ENCODE measurements at regions not wholly inside any gene's neighbourhood (a gene's known extent, or its start where the extent isn't known, plus 50 kb on each side); places are given as distances from the start of the nearest gene placed in this dataset.

DNA sequence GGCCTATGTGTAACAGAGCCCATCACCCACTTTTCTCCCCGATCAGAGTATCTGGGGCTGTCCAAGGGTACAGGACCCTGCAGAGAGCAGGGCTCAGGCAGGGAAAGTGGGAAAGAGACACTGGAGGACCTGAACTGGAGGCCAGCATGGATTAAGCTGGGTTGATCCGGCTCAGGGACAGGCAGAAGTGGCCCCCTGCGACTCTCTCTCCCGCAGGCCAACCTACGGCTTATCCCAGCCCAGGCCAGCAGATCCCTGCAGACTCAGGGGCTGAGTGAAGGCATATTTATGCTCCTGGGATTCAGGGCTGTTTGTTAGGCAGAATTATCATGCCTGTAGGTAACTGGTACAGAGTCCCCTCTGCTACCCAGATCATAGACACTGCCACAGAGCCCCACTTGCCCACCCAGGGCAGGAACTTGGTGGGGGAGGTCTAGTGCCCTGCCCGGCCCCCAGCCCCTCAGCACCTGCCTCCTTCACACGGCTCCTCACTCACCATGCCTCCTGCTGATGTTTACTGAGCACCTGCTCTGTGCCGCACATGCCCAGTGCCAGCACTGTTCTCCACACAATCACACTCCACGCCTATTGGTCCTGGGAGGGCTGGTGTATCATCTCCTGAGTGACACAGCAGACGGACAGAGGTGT, 87.3 kb downstream of the ADRA2C start:
- H3K4me1 ChIP-seq, result no peaks in the 10 kb centered on the region
- H3K4me3 ChIP-seq (replicated peaks in 1 of 3), result no peak overlapping the region
- no peak for TF ChIP-seq POLR2A (IDR thresholded peaks at IDR 0.05)
- TF ChIP-seq, protein P1, sequence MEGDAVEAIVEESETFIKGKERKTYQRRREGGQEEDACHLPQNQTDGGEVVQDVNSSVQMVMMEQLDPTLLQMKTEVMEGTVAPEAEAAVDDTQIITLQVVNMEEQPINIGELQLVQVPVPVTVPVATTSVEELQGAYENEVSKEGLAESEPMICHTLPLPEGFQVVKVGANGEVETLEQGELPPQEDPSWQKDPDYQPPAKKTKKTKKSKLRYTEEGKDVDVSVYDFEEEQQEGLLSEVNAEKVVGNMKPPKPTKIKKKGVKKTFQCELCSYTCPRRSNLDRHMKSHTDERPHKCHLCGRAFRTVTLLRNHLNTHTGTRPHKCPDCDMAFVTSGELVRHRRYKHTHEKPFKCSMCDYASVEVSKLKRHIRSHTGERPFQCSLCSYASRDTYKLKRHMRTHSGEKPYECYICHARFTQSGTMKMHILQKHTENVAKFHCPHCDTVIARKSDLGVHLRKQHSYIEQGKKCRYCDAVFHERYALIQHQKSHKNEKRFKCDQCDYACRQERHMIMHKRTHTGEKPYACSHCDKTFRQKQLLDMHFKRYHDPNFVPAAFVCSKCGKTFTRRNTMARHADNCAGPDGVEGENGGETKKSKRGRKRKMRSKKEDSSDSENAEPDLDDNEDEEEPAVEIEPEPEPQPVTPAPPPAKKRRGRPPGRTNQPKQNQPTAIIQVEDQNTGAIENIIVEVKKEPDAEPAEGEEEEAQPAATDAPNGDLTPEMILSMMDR (IDR thresholded peaks at IDR 0.05), result no peak
- no peak for DNase-seq
- no peaks in the 10 kb centered on the region for H3K9me3 ChIP-seq
- 63 to 70% methylated on average over 7 to 9 of the region's 10 CpGs for WGBS, 2 donors
- no peaks in the 10 kb centered on the region for H3K36me3 ChIP-seq
- intact Hi-C loops (cut with DNase I), result no loop called here
- H3K27ac ChIP-seq, result no peak overlapping the region
- H3K27me3 ChIP-seq, result no peaks in the 10 kb centered on the region

DNA sequence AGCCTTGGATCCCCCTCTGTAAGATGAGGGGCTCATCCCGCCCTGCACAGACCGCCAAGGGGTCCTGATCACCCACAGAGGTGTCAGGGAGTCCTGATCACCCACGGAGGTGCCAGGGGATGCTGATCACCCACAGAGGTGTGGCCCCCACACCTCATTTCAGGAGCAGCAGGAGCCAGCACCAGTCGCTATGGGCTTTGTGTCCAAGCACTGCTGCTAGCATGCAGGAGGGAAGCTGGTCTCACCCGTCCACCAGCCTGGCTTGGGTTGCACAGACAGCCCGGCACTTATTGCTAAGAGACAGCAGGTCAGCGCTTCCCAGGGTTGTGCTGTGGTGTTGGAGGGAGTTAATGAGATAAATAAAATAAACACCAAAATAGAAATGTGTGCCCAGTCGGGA, 88.5 kb downstream of the ADRA2C start:
- Histone ChIP-seq H3K27me3 (no peaks in the 10 kb centered on the region), H3K27ac (no peak overlapping the region), H3K4me1 (no peaks in the 10 kb centered on the region), H3K4me3 (replicated peaks in 1 of 3) (no peak overlapping the region), H3K36me3 (no peaks in the 10 kb centered on the region), H3K9me3 (no peaks in the 10 kb centered on the region)
- 71 to 73% methylated on average over 4 of the region's 8 CpGs for WGBS, 2 donors
- no peak for DNase-seq
- TF ChIP-seq, protein P1 (IDR thresholded peaks at IDR 0.05), result no peak
- no peak for TF ChIP-seq POLR2A (IDR thresholded peaks at IDR 0.05)
- intact Hi-C loops (cut with DNase I), result no loop called here

DNA sequence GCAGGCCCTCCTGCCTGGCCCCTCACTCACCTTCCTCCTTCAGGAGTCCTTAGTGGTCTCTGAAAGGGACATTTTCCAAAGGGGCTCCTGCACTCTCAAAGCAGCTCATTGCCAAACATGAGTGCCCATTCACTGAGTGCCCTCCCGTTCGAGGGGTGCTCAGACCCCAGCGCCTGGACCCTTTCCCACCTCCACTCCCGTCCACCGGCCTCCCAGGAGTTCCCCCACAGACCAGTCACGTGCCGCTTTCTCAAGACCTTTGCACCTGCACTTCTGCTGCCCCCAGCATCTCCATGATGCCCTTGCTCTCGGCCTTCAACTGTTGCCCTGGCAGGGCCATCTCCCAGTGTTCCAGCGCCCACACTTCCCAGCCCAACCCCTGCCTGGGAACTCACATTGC, 89.5 kb downstream of the ADRA2C start:
- H3K27ac ChIP-seq, result no peak overlapping the region
- no peaks in the 10 kb centered on the region for H3K27me3 ChIP-seq
- TF ChIP-seq, protein P1 (IDR thresholded peaks at IDR 0.05), result no peak
- TF ChIP-seq POLR2A (IDR thresholded peaks at IDR 0.05), result no peak
- H3K9me3 ChIP-seq, result no peaks in the 10 kb centered on the region
- intact Hi-C loops (cut with DNase I), result no loop called here
- H3K4me3 ChIP-seq (replicated peaks in 1 of 3), result no peak overlapping the region
- no peaks in the 10 kb centered on the region for H3K4me1 ChIP-seq
- 66 to 76% methylated on average over 9 of the region's 9 CpGs for WGBS, 2 donors
- H3K36me3 ChIP-seq, result no peaks in the 10 kb centered on the region
- DNase-seq, result no peak

DNA sequence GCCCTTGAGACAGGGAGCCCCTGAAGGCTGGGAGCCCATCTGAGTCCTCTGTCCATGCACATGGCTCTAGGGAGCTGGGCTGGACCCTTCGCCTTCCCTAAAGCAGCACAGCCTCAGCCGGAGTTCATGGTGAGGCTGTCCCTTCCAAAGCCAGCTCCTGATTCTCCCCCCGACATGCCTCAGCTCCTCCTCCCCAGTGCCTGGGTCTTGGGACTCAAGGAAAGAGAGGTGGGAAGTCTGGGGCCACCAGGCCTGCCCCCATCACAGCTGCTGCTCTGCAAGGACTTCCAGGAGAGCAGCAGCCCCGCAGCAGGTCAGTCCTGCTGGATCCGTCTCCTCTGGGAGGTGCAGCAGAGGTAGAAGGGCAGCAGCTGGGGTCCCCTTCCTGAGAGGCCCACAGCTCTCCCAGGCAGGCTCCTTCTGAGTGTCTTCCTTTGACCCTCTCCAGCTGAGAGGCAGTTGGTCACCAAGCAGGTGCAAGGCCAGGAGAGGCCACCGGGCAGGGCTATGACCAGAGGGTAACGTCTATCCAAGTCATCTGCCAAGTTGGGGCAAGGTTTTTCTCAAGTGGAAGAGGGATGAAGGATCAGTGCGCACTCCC, 90.5 kb downstream of the ADRA2C start:
- H3K4me1 ChIP-seq, result no peaks in the 10 kb centered on the region
- DNase-seq, result no peak
- 50 to 51% methylated on average over 5 to 6 of the region's 8 CpGs for WGBS, 2 donors
- no peak overlapping the region for H3K27ac ChIP-seq
- no peaks in the 10 kb centered on the region for H3K9me3 ChIP-seq
- no peaks in the 10 kb centered on the region for H3K36me3 ChIP-seq
- TF ChIP-seq POLR2A (IDR thresholded peaks at IDR 0.05), result no peak
- no peak overlapping the region for H3K4me3 ChIP-seq (replicated peaks in 1 of 3)
- no peaks in the 10 kb centered on the region for H3K27me3 ChIP-seq
- intact Hi-C loops (cut with DNase I), result no loop called here

DNA sequence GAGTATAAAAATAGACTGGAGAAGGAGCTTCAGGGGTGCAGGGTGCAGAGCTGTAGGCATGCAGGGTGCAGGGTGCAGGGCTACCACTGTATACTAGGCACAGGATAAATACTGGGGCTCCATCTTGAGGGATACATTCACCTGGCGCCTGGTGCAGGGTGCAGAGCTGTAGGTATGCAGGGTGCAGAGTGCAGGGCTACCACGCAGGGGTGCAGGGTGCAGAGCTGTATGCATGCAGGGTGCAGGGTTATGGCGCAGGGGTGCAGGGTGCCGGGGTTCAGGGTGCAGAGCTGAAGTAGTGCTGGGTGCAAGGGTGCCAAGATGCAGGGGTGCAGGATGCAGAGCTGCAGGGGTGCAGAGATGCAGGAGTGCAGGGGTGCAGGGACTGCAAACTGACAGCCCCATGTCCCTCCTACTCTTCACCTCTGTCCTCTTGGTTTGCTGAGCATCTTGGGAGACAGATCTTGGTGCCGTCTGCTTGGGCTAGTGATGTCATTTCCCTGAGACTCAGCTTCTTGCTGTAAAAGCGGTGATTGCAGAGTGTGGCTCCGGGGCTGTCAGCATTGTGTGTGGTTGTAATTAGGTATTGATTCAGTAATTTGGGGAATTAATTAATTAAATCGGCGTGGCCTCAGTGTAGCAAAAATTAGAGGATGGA, 91.2 kb downstream of the ADRA2C start:
- DNase-seq, result no peak
- no peaks in the 10 kb centered on the region for H3K4me1 ChIP-seq
- H3K4me3 ChIP-seq (replicated peaks in 1 of 3), result no peak overlapping the region
- H3K36me3 ChIP-seq, result no peaks in the 10 kb centered on the region
- WGBS, 2 donors, result 70 to 71% methylated on average over 9 of the region's 9 CpGs
- no peaks in the 10 kb centered on the region for H3K27me3 ChIP-seq
- intact Hi-C loops (cut with DNase I), result no loop called here
- no peaks in the 10 kb centered on the region for H3K9me3 ChIP-seq
- TF ChIP-seq, protein P1 (IDR thresholded peaks at IDR 0.05), result no peak
- TF ChIP-seq POLR2A (IDR thresholded peaks at IDR 0.05), result no peak
- H3K27ac ChIP-seq, result no peak overlapping the region

All from thyroid gland (tissue), 4 donors.